BJ (cell line): ENCODE measurements at regions not wholly inside any gene's neighbourhood (a gene's known extent, or its start where the extent isn't known, plus 50 kb on each side); places are given as distances from the start of the nearest gene placed in this dataset.

ENCODE experiments used
- CTCF ChIA-PET: fragments of 350-600 bp; formaldehyde crosslinking; extraction: SDS; loops from one replicate; lab custom pipeline; 2021; ENCODE audit warnings: antibody characterized with exemption, inconsistent platforms; lab: Yijun Ruan, JAX
- POLR2A ChIA-PET: fragments of 300-600 bp; sonication (Branson Sonifier 250); formaldehyde crosslinking; extraction: SDS; loops from one replicate; lab custom pipeline; 2021; ENCODE audit warnings: antibody characterized with exemption; lab: Charles Lee
- DNase-seq: peaks from one replicate; pipeline ENCODE4 v3.0.0-alpha.2; 2011; ENCODE audit warnings: low read depth
- H3K27me3 ChIP-seq: 2 replicates; pipeline ENCODE4 v1.6.0; 2011; ENCODE audit warnings: low read length; ENCODE audit not compliant: control insufficient read depth, insufficient read depth
- H3K36me3 ChIP-seq: 2 replicates; pipeline ENCODE4 v1.5.1; 2011; ENCODE audit warnings: low read length; ENCODE audit not compliant: control insufficient read depth, insufficient read depth
- H3K4me3 ChIP-seq: 2 replicates; pipeline ENCODE4 v1.5.1; 2011; ENCODE audit warnings: low read depth, mild to moderate bottlenecking, control low read depth, low read length
- CTCF ChIP-seq: IDR thresholded peaks from 2 replicates; pipeline ENCODE4 v1.5.1; 2011; ENCODE audit warnings: low read depth, mild to moderate bottlenecking, control low read depth, inconsistent platforms, low read length, moderate library complexity; ENCODE audit not compliant: insufficient read depth

- CTCF ChIA-PET, result no interaction called here
- H3K4me3 ChIP-seq, result no peak overlapping the region
- no peaks in the 10 kb centered on the region for H3K27me3 ChIP-seq
- DNase-seq, result no peak
- H3K36me3 ChIP-seq, result no peaks in the 10 kb centered on the region
- no peak for TF ChIP-seq CTCF
- POLR2A ChIA-PET, result no interaction called here
Measured at GRCh38 chr9:111102793-111103464, 64.7 kb upstream of the LPAR1 start.

GRCh38 chr9:111099199-111100008, 61.1 kb upstream of the LPAR1 start:
- TF ChIP-seq CTCF, result no peak
- Histone ChIP-seq H3K36me3 (no peaks in the 10 kb centered on the region), H3K27me3 (no peaks in the 10 kb centered on the region), H3K4me3 (no peak overlapping the region)
- peak; percentile 41 for DNase-seq
- ChIA-PET CTCF (no interaction called here), POLR2A (no interaction called here)

- no peak for TF ChIP-seq CTCF
- Histone ChIP-seq H3K36me3 (no peaks in the 10 kb centered on the region), H3K4me3 (no peak overlapping the region), H3K27me3 (no peaks in the 10 kb centered on the region)
- ChIA-PET POLR2A (no interaction called here), CTCF (interaction anchor here (0.9 kb wide), 1 partner anchor 202 kb away, joined by 3 read pairs; no protein-coding TSS in a partner anchor)
- no peak for DNase-seq
Measured at GRCh38 chr9:111098093-111098492, 59.8 kb upstream of the LPAR1 start.

GRCh38 chr9:111096051-111096450, 57.8 kb upstream of the LPAR1 start:
- no peak for TF ChIP-seq CTCF
- Histone ChIP-seq H3K36me3 (no peaks in the 10 kb centered on the region), H3K27me3 (no peaks in the 10 kb centered on the region), H3K4me3 (no peak overlapping the region)
- DNase-seq, result no peak
- ChIA-PET POLR2A (interaction anchor here (0.6 kb wide), 1 partner anchor 60 kb away, joined by 6 read pairs; no protein-coding TSS in a partner anchor), CTCF (no interaction called here)

GRCh38 chr9:111095441-111095840, 57.2 kb upstream of the LPAR1 start:
- TF ChIP-seq CTCF, result no peak
- no peak for DNase-seq
- Histone ChIP-seq H3K36me3 (no peaks in the 10 kb centered on the region), H3K4me3 (no peak overlapping the region), H3K27me3 (no peaks in the 10 kb centered on the region)
- ChIA-PET CTCF (no interaction called here), POLR2A (interaction anchor here (0.6 kb wide), 1 partner anchor 59 kb away, joined by 6 read pairs; no protein-coding TSS in a partner anchor)
